ENCODE measurements at regions not wholly inside any gene's neighbourhood (a gene's known extent, or its start where the extent isn't known, plus 50 kb on each side); places are given as distances from the start of the nearest gene placed in this dataset.

GRCh38 chr2:155722290-155722689 is 610.2 kb downstream of the NR4A2 start:
- no peak for TF ChIP-seq KDM1A (IDR thresholded peaks at IDR 0.05; ENCODE audit: borderline replicate concordance, low read length)
- TF ChIP-seq, protein P1, sequence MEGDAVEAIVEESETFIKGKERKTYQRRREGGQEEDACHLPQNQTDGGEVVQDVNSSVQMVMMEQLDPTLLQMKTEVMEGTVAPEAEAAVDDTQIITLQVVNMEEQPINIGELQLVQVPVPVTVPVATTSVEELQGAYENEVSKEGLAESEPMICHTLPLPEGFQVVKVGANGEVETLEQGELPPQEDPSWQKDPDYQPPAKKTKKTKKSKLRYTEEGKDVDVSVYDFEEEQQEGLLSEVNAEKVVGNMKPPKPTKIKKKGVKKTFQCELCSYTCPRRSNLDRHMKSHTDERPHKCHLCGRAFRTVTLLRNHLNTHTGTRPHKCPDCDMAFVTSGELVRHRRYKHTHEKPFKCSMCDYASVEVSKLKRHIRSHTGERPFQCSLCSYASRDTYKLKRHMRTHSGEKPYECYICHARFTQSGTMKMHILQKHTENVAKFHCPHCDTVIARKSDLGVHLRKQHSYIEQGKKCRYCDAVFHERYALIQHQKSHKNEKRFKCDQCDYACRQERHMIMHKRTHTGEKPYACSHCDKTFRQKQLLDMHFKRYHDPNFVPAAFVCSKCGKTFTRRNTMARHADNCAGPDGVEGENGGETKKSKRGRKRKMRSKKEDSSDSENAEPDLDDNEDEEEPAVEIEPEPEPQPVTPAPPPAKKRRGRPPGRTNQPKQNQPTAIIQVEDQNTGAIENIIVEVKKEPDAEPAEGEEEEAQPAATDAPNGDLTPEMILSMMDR (IDR thresholded peaks at IDR 0.05; ENCODE audit: control extremely low read depth in 1 of 3, insufficient read depth in 1 of 3, low read depth in 1 of 3, low read length in 3 of 3): no peak
- TF ChIP-seq EP300 (IDR thresholded peaks at IDR 0.05; ENCODE audit: borderline replicate concordance in 1 of 2, low read depth in 2 of 2, low read length in 2 of 2): no peak
- no peak for TF ChIP-seq GABPA (IDR thresholded peaks at IDR 0.05; ENCODE audit: borderline replicate concordance, insufficient read depth, low read length)
- no peak for TF ChIP-seq CEBPB (IDR thresholded peaks at IDR 0.05; ENCODE audit: low read depth, low read length)
- TF ChIP-seq EZH2 (IDR thresholded peaks at IDR 0.05; ENCODE audit: low read depth, low read length, severe bottlenecking): no peak

Measured in H1 (cell line).